Memory B cell (primary cell): ENCODE measurements at regions not wholly inside any gene's neighbourhood (a gene's known extent, or its start where the extent isn't known, plus 50 kb on each side); places are given as distances from the start of the nearest gene placed in this dataset.

ENCODE experiments used
- ATAC-seq: fragments of 150-1000 bp; cut with Tn5 transposase; 2 replicates; pipeline ENCODE4 v1.10.0; 2021; ENCODE audit warnings: low read depth, mild to moderate bottlenecking, moderate library complexity
- DNase-seq, 2 donors: peaks; one replicate each; pipeline ENCODE4 v3.0.0; 2022; ENCODE audit warnings: low spot score in 2 of 2
- H3K27ac Mint-ChIP-seq: one replicate; pipeline ENCODE4 v1.8.0; 2022; ENCODE audit warnings: mild to moderate bottlenecking, moderate library complexity, mixed read lengths
- H3K27me3 Mint-ChIP-seq: one replicate; pipeline ENCODE4 v1.8.0; 2022; ENCODE audit warnings: mixed read lengths
- H3K36me3 Mint-ChIP-seq: one replicate; pipeline ENCODE4 v1.8.0; 2022; ENCODE audit warnings: mild to moderate bottlenecking, mixed read lengths
- H3K4me1 Mint-ChIP-seq: one replicate; pipeline ENCODE4 v1.8.0; 2022; ENCODE audit warnings: mixed read lengths
- H3K4me3 Mint-ChIP-seq: one replicate; pipeline ENCODE4 v1.8.0; 2022; ENCODE audit warnings: mild to moderate bottlenecking, moderate library complexity, mixed read lengths
- H3K9me3 Mint-ChIP-seq: one replicate; pipeline ENCODE4 v1.8.0; 2022; ENCODE audit warnings: mixed read lengths

GRCh38 chr7:16989811-16990413 is 108.1 kb upstream of the AGR3 start:
- no peak for DNase-seq
- ATAC-seq: no peak
- H3K9me3 Mint-ChIP-seq: no peaks in the 10 kb centered on the region
- H3K4me3 Mint-ChIP-seq: no peak overlapping the region
- no peaks in the 10 kb centered on the region for H3K4me1 Mint-ChIP-seq
- H3K27ac Mint-ChIP-seq: no peak overlapping the region
- no peaks in the 10 kb centered on the region for H3K36me3 Mint-ChIP-seq
- peaks cover 3% of the 10 kb centered on the region for H3K27me3 Mint-ChIP-seq

- peaks cover 3% of the 10 kb centered on the region for H3K27me3 Mint-ChIP-seq
- no peak for DNase-seq
- no peak overlapping the region for H3K27ac Mint-ChIP-seq
- no peaks in the 10 kb centered on the region for H3K4me1 Mint-ChIP-seq
- H3K9me3 Mint-ChIP-seq: peaks cover 2% of the 10 kb centered on the region
- ATAC-seq: no peak
- H3K4me3 Mint-ChIP-seq: no peak overlapping the region
- no peaks in the 10 kb centered on the region for H3K36me3 Mint-ChIP-seq
Measured at GRCh38 chr7:16991551-16991950, 109.8 kb upstream of the AGR3 start.

- Mint-ChIP-seq H3K36me3 (peaks cover 2% of the 10 kb centered on the region), H3K9me3 (peaks cover 4% of the 10 kb centered on the region)
Measured at GRCh38 chr7:16993543-16993942, 111.8 kb upstream of the AGR3 start.

GRCh38 chr7:16998481-16999051 is 116.8 kb upstream of the AGR3 start:
- H3K27me3 Mint-ChIP-seq: no peaks in the 10 kb centered on the region
- no peak for ATAC-seq
- no peak overlapping the region for H3K27ac Mint-ChIP-seq
- peaks cover 2% of the 10 kb centered on the region for H3K36me3 Mint-ChIP-seq
- H3K9me3 Mint-ChIP-seq: peaks cover 6% of the 10 kb centered on the region
- H3K4me3 Mint-ChIP-seq: no peak overlapping the region
- peaks cover 5% of the 10 kb centered on the region for H3K4me1 Mint-ChIP-seq
- no peak for DNase-seq

More at GRCh38 chr7:16993543-16993942, 111.8 kb upstream of the AGR3 start:
- ATAC-seq (no peak), DNase-seq (no peak)
- Mint-ChIP-seq H3K27ac (no peak overlapping the region), H3K4me3 (no peak overlapping the region), H3K4me1 (no peaks in the 10 kb centered on the region), H3K27me3 (peaks cover 3% of the 10 kb centered on the region)

GRCh38 chr7:16999541-17000267 is 117.9 kb upstream of the AGR3 start:
- H3K4me1 Mint-ChIP-seq: peaks cover 5% of the 10 kb centered on the region
- DNase-seq (no peak), ATAC-seq (no peak)
- H3K27me3 Mint-ChIP-seq: no peaks in the 10 kb centered on the region
- peaks cover 2% of the 10 kb centered on the region for H3K36me3 Mint-ChIP-seq
- peaks cover 6% of the 10 kb centered on the region for H3K9me3 Mint-ChIP-seq
- H3K4me3 Mint-ChIP-seq: no peak overlapping the region
- H3K27ac Mint-ChIP-seq: no peak overlapping the region

GRCh38 chr7:17005271-17005670 is 123.5 kb upstream of the AGR3 start:
- no peaks in the 10 kb centered on the region for H3K36me3 Mint-ChIP-seq
- ATAC-seq (no peak), DNase-seq (no peak)
- peaks cover 3% of the 10 kb centered on the region for H3K27me3 Mint-ChIP-seq
- no peak overlapping the region for H3K27ac Mint-ChIP-seq
- H3K9me3 Mint-ChIP-seq: no peaks in the 10 kb centered on the region
- H3K4me1 Mint-ChIP-seq: no peaks in the 10 kb centered on the region
- H3K4me3 Mint-ChIP-seq: no peak overlapping the region

- H3K4me1 Mint-ChIP-seq: peaks cover 6% of the 10 kb centered on the region
- DNase-seq (no peak), ATAC-seq (no peak)
- no peaks in the 10 kb centered on the region for H3K36me3 Mint-ChIP-seq
- H3K27me3 Mint-ChIP-seq: peaks cover 3% of the 10 kb centered on the region
- no peaks in the 10 kb centered on the region for H3K9me3 Mint-ChIP-seq
- no peak overlapping the region for H3K4me3 Mint-ChIP-seq
- no peak overlapping the region for H3K27ac Mint-ChIP-seq
Measured at GRCh38 chr7:17007841-17008240, 126.1 kb upstream of the AGR3 start.

GRCh38 chr7:17009007-17009719 is 127.4 kb upstream of the AGR3 start:
- DNase-seq (no peak), ATAC-seq (peak; percentile 34)
- Mint-ChIP-seq H3K36me3 (no peaks in the 10 kb centered on the region), H3K27ac (no peak overlapping the region), H3K4me1 (peaks cover 6% of the 10 kb centered on the region), H3K9me3 (no peaks in the 10 kb centered on the region), H3K4me3 (no peak overlapping the region), H3K27me3 (peaks cover 3% of the 10 kb centered on the region)

GRCh38 chr7:17009933-17010332 is 128.2 kb upstream of the AGR3 start:
- Mint-ChIP-seq H3K27ac (no peak overlapping the region), H3K4me1 (peaks cover 6% of the 10 kb centered on the region), H3K27me3 (peaks cover 3% of the 10 kb centered on the region), H3K4me3 (no peak overlapping the region), H3K9me3 (no peaks in the 10 kb centered on the region), H3K36me3 (no peaks in the 10 kb centered on the region)
- DNase-seq (no peak), ATAC-seq (no peak)

- Mint-ChIP-seq H3K4me3 (no peak overlapping the region), H3K4me1 (peaks cover 6% of the 10 kb centered on the region), H3K27me3 (peaks cover 2% of the 10 kb centered on the region), H3K9me3 (no peaks in the 10 kb centered on the region), H3K36me3 (no peaks in the 10 kb centered on the region), H3K27ac (no peak overlapping the region)
- DNase-seq (no peak), ATAC-seq (no peak)
Measured at GRCh38 chr7:17010637-17011300, 129.0 kb upstream of the AGR3 start.

- Mint-ChIP-seq H3K4me3 (no peak overlapping the region), H3K9me3 (no peaks in the 10 kb centered on the region), H3K36me3 (no peaks in the 10 kb centered on the region), H3K27me3 (no peaks in the 10 kb centered on the region), H3K4me1 (peaks cover 6% of the 10 kb centered on the region), H3K27ac (no peak overlapping the region)
- ATAC-seq: no peak
- DNase-seq: no peak
Measured at GRCh38 chr7:17013204-17013603, 131.4 kb upstream of the AGR3 start.

GRCh38 chr7:17014686-17015085 is 132.9 kb upstream of the AGR3 start:
- no peaks in the 10 kb centered on the region for H3K36me3 Mint-ChIP-seq
- no peaks in the 10 kb centered on the region for H3K27me3 Mint-ChIP-seq
- H3K9me3 Mint-ChIP-seq: no peaks in the 10 kb centered on the region
- H3K27ac Mint-ChIP-seq: no peak overlapping the region
- H3K4me3 Mint-ChIP-seq: no peak overlapping the region
- H3K4me1 Mint-ChIP-seq: peaks cover 6% of the 10 kb centered on the region
- DNase-seq (no peak), ATAC-seq (no peak)

- ATAC-seq (no peak), DNase-seq (no peak)
- Mint-ChIP-seq H3K27ac (no peak overlapping the region), H3K27me3 (no peaks in the 10 kb centered on the region), H3K36me3 (no peaks in the 10 kb centered on the region), H3K4me3 (no peak overlapping the region), H3K9me3 (no peaks in the 10 kb centered on the region), H3K4me1 (peaks cover 4% of the 10 kb centered on the region)
Measured at GRCh38 chr7:17015598-17016031, 133.8 kb upstream of the AGR3 start.
